Thoracic aorta (tissue), 2 donors: ENCODE measurements at regions not wholly inside any gene's neighbourhood (a gene's known extent, or its start where the extent isn't known, plus 50 kb on each side); places are given as distances from the start of the nearest gene placed in this dataset.
"Not testable (repeated sequence)": the region's sequence is repeated elsewhere in the genome, so short reads cannot be mapped to it uniquely, and the experiment has no call there.

Experiments used
- ATAC-seq: fragments of 150-250 bp; one replicate; pipeline ENCODE4 v1.8.0; 2017; ENCODE audit warnings: low read depth; ENCODE audit not compliant: insufficient number of reproducible peaks, low FRiP score
- DNase-seq: peaks from one replicate; pipeline ENCODE4 v3.0.0-alpha.2; 2020; ENCODE audit warnings: low spot score
- H3K27ac ChIP-seq, 2 donors: fragments of 200-600 bp; sonication (generic); 1 replicate in 1 of 2; 2 replicates in 1 of 2; pipeline ENCODE4 v1.5.1; 2016; ENCODE audit warnings: mild to moderate bottlenecking in 2 of 2, moderate library complexity in 2 of 2
- H3K27me3 ChIP-seq: fragments of 200-600 bp; sonication (generic); replicated peaks from 2 replicates; pipeline ENCODE4 v1.6.0; 2016; ENCODE audit warnings: mild to moderate bottlenecking; ENCODE audit not compliant: insufficient read depth
- H3K36me3 ChIP-seq: fragments of 200-600 bp; sonication (generic); one replicate; pipeline ENCODE4 v1.5.1; 2016
- H3K4me1 ChIP-seq, 2 donors: fragments of 200-600 bp; sonication (generic); 1 replicate in 1 of 2; 2 replicates in 1 of 2; pipeline versions ENCODE4 v1.5.1 to v1.6.0; 2016; ENCODE audit warnings: low read depth in 2 of 2, mild to moderate bottlenecking in 1 of 2; ENCODE audit not compliant: control insufficient read depth in 1 of 2
- H3K4me3 ChIP-seq: fragments of 200-600 bp; sonication (generic); 2 replicates; pipeline ENCODE4 v1.5.1; 2016; ENCODE audit warnings: mild to moderate bottlenecking
- H3K9me3 ChIP-seq: fragments of 200-600 bp; sonication (generic); 2 replicates; pipeline ENCODE4 v1.5.1; 2016
- CTCF ChIP-seq: fragments of 200-600 bp; sonication (generic); IDR thresholded peaks from one replicate; pipeline ENCODE4 v1.5.1; 2019; ENCODE audit warnings: antibody characterized with exemption

GRCh38 chr7:91620827-91621226 lies 259.7 kb downstream of the MTERF1 start:
- no peak for DNase-seq
- no peak for ATAC-seq
- H3K4me3 ChIP-seq, result no peak overlapping the region
- H3K36me3 ChIP-seq, result no peaks in the 10 kb centered on the region
- H3K4me1 ChIP-seq, result no peaks in the 10 kb centered on the region
- TF ChIP-seq CTCF, result no peak
- no peak overlapping the region for H3K27ac ChIP-seq
- H3K9me3 ChIP-seq, result no peaks in the 10 kb centered on the region
- H3K27me3 ChIP-seq, result no peaks in the 10 kb centered on the region

GRCh38 chr7:91627324-91627723 lies 253.2 kb downstream of the MTERF1 start:
- not testable (repeated sequence) for ATAC-seq, DNase-seq, H3K27ac ChIP-seq, H3K4me3 ChIP-seq, H3K36me3 ChIP-seq, H3K27me3 ChIP-seq, H3K9me3 ChIP-seq
- peaks cover 4 to 10% of the 10 kb centered on the region in 2 donors for H3K4me1 ChIP-seq

- DNase-seq (no peak), ATAC-seq (no peak)
- Histone ChIP-seq H3K27ac (no peak overlapping the region), H3K4me3 (no peak overlapping the region), H3K36me3 (no peaks in the 10 kb centered on the region), H3K27me3 (no peaks in the 10 kb centered on the region), H3K4me1 (peaks cover 4 to 10% of the 10 kb centered on the region in 2 donors), H3K9me3 (no peaks in the 10 kb centered on the region)
- TF ChIP-seq CTCF, result no peak
Measured at GRCh38 chr7:91628742-91629141, 251.8 kb downstream of the MTERF1 start.

- Histone ChIP-seq H3K27me3 (no peaks in the 10 kb centered on the region), H3K9me3 (no peaks in the 10 kb centered on the region), H3K4me1 (peaks cover 4 to 10% of the 10 kb centered on the region in 2 donors), H3K36me3 (no peaks in the 10 kb centered on the region), H3K4me3 (no peak overlapping the region), H3K27ac (no peak overlapping the region)
- DNase-seq (no peak), ATAC-seq (no peak)
- no peak for TF ChIP-seq CTCF
Measured at GRCh38 chr7:91630581-91631380, 249.7 kb downstream of the MTERF1 start.

GRCh38 chr7:91632234-91632940 lies 248.1 kb downstream of the MTERF1 start:
- no peaks in the 10 kb centered on the region for H3K9me3 ChIP-seq
- DNase-seq, result no peak
- H3K27me3 ChIP-seq, result no peaks in the 10 kb centered on the region
- peaks cover 4 to 10% of the 10 kb centered on the region in 2 donors for H3K4me1 ChIP-seq
- H3K4me3 ChIP-seq, result no peak overlapping the region
- TF ChIP-seq CTCF, result no peak
- no peak overlapping the region for H3K27ac ChIP-seq
- no peak for ATAC-seq
- H3K36me3 ChIP-seq, result no peaks in the 10 kb centered on the region
